Esophagus squamous epithelium (tissue), 5 donors: ENCODE measurements at regions not wholly inside any gene's neighbourhood (a gene's known extent, or its start where the extent isn't known, plus 50 kb on each side); places are given as distances from the start of the nearest gene placed in this dataset.
A peak's percentile ranks its signal among the peaks of the same experiment; 100 is the strongest.

Experiments used
- DNase-seq: peaks from one replicate; lab custom pipeline; 2025; lab: John Stamatoyannopoulos, UW
- H3K27ac ChIP-seq, 4 donors: fragments of 200-600 bp; sonication (generic); one replicate each; pipeline ENCODE4 v1.5.1; 2016 to 2019; ENCODE audit warnings: mild to moderate bottlenecking in 1 of 4
- H3K27me3 ChIP-seq, 4 donors: fragments of 200-600 bp; sonication (generic); 1 replicate in 3 of 4; 2 replicates in 1 of 4; pipeline versions ENCODE4 v1.5.1 to v1.6.0; 2017 to 2021; ENCODE audit warnings: antibody characterized with exemption in 1 of 4
- H3K36me3 ChIP-seq, 3 donors: fragments of 200-600 bp; sonication (generic); one replicate each; pipeline ENCODE4 v1.5.1; 2016 to 2019
- H3K4me1 ChIP-seq, 3 donors: fragments of 200-600 bp; sonication (generic); one replicate each; pipeline ENCODE4 v1.5.1; 2017 to 2019
- H3K4me3 ChIP-seq, 4 donors: fragments of 200-600 bp; sonication (generic); 1 replicate in 3 of 4; 2 replicates in 1 of 4; pipeline ENCODE4 v1.5.1; 2016 to 2019; ENCODE audit warnings: mild to moderate bottlenecking in 2 of 4, moderate library complexity in 1 of 4
- H3K9me3 ChIP-seq, 3 donors: fragments of 200-600 bp; sonication (generic); one replicate each; pipeline ENCODE4 v1.5.1; 2016 to 2019
- POLR2A ChIP-seq, 4 donors: fragments of 450-650 bp; IDR thresholded peaks; one replicate each; pipeline ENCODE4 v1.6.1; 2017; ENCODE audit warnings: antibody characterized with exemption in 4 of 4, mild to moderate bottlenecking in 4 of 4, moderate library complexity in 3 of 4
- WGBS, 2 donors: methylation state at CpG; one replicate each; pipeline ENCODE4 v1.1.5; 2018; 5-methylcytosine and 5-hydroxymethylcytosine counted together
- intact Hi-C: fragments of 100-400 bp; cut with DNase I; formaldehyde crosslinking; loops from one replicate; pipeline ENCODE4 v1.15.0; 2022
- TF ChIP-seq, protein P1 (sequence below), 6 experiments: fragments of 450-650 bp in 4 of 6; fragments of 200-600 bp in 2 of 6; sonication (generic) in 2 of 6; IDR thresholded peaks; one replicate each; pipeline ENCODE4 v1.5.1; 2016 to 2019; ENCODE audit warnings: antibody characterized with exemption in 6 of 6, mild to moderate bottlenecking in 4 of 6, moderate library complexity in 4 of 6
- donor health status: DM: yes; HTN: yes; CAD: no.

DNA sequence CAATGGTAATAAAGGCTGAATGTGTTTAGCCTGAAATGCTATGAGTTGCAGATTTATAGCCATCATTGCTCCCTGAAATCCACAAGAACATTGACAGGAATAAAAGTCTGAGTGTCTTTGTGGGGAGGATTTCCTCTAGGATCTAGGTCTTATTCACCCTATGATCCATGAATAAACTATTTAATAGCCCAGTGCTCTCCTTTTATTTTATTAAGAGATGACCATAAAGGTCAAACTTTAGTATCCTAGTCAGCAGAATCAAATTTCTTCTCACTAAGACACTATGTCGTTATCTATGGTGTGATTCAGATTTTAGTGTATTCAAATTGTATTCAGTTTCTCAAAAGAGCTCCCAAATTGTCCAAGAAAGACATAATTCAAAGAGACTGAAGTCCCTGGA, 67.8 kb upstream of the AKR1E2 start:
- WGBS, 2 donors, result 79 to 86% methylated on average over 1 of the region's 1 CpG
- TF ChIP-seq, protein P1, sequence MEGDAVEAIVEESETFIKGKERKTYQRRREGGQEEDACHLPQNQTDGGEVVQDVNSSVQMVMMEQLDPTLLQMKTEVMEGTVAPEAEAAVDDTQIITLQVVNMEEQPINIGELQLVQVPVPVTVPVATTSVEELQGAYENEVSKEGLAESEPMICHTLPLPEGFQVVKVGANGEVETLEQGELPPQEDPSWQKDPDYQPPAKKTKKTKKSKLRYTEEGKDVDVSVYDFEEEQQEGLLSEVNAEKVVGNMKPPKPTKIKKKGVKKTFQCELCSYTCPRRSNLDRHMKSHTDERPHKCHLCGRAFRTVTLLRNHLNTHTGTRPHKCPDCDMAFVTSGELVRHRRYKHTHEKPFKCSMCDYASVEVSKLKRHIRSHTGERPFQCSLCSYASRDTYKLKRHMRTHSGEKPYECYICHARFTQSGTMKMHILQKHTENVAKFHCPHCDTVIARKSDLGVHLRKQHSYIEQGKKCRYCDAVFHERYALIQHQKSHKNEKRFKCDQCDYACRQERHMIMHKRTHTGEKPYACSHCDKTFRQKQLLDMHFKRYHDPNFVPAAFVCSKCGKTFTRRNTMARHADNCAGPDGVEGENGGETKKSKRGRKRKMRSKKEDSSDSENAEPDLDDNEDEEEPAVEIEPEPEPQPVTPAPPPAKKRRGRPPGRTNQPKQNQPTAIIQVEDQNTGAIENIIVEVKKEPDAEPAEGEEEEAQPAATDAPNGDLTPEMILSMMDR (IDR thresholded peaks at IDR 0.05), result no peak
- TF ChIP-seq POLR2A (IDR thresholded peaks at IDR 0.05), result no peak
- intact Hi-C loops, result no loop called here

DNA sequence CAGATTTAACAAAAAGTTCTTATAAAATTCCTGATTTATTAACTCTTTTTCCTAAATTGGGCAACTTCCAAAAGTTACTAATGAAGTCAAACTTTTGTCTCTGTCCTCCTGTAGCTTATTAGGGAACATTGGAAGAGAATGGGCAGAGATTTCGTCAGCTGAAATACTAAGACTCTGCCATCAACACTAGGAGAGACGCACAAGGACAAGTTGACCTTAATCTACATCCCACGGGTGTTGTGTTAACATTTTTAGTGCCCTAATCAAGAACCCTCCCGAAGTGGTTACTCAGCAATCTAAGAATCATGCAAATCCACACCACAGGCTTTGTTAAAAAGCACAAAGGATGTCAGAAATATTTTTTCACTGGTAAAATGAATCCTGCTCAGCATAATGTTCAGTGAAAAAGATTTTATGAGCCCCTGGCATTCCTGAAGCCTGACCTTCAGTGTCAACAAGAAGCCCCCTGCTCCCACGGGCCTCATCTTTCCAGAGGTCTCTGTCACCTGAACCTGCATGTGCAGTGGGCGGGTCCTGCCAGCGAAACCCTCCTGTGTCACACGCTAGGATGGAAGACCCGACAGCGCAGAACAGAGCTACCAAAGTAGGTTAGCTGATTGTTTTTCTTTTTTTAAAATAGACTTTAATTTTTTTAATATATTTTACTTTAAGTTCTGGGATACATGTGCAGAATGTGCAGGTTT, 70.6 kb upstream of the AKR1E2 start:
- peaks cover 0 to 11% (median 0%) of the 10 kb centered on the region in 3 donors for H3K4me1 ChIP-seq
- no peak overlapping the region for H3K27ac ChIP-seq
- intact Hi-C loops, result no loop called here
- WGBS, 2 donors, result 76 to 77% methylated on average over 10 of the region's 10 CpGs
- no peaks in the 10 kb centered on the region for H3K27me3 ChIP-seq
- TF ChIP-seq POLR2A (IDR thresholded peaks at IDR 0.05), result no peak
- TF ChIP-seq, protein P1 (IDR thresholded peaks at IDR 0.05), result no peak
- no peaks in the 10 kb centered on the region for H3K36me3 ChIP-seq
- no peak overlapping the region for H3K4me3 ChIP-seq
- no peaks in the 10 kb centered on the region for H3K9me3 ChIP-seq
- DNase-seq, result no peak

More for the DNA sequence above, 67.8 kb upstream of the AKR1E2 start:
- H3K27me3 ChIP-seq, result no peaks in the 10 kb centered on the region
- H3K4me3 ChIP-seq, result no peak overlapping the region
- no peak for DNase-seq
- no peaks in the 10 kb centered on the region for H3K36me3 ChIP-seq
- no peaks in the 10 kb centered on the region for H3K4me1 ChIP-seq
- H3K9me3 ChIP-seq, result no peaks in the 10 kb centered on the region
- H3K27ac ChIP-seq, result no peak overlapping the region

DNA sequence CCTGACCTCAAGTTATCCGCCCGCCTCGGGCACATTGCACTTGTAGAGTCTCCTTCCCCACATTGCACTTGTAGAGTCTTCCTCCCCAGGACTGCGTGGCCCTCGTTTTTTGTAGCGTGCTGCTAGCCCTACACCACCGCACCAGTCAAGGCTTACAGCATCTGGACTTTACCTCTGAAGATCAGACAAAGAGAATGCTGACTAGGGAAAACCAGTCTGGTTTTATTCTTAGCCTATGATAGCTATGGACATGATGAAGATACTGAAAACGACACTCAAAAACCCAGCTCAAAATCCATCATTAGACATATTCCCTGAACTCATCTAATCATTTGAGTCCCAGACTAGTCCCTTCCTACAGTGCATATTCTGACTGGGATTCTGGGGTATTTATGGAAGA, 71.9 kb upstream of the AKR1E2 start:
- Histone ChIP-seq H3K4me3 (no peak overlapping the region), H3K9me3 (no peaks in the 10 kb centered on the region), H3K27me3 (no peaks in the 10 kb centered on the region), H3K36me3 (no peaks in the 10 kb centered on the region), H3K27ac (no peak overlapping the region), H3K4me1 (peaks cover 0 to 11% (median 0%) of the 10 kb centered on the region in 3 donors)
- WGBS, 2 donors, result 96 to 98% methylated on average over 4 to 8 of the region's 8 CpGs
- no peak for DNase-seq
- TF ChIP-seq, protein P1 (IDR thresholded peaks at IDR 0.05), result no peak
- no peak for TF ChIP-seq POLR2A (IDR thresholded peaks at IDR 0.05)
- intact Hi-C loops, result no loop called here

DNA sequence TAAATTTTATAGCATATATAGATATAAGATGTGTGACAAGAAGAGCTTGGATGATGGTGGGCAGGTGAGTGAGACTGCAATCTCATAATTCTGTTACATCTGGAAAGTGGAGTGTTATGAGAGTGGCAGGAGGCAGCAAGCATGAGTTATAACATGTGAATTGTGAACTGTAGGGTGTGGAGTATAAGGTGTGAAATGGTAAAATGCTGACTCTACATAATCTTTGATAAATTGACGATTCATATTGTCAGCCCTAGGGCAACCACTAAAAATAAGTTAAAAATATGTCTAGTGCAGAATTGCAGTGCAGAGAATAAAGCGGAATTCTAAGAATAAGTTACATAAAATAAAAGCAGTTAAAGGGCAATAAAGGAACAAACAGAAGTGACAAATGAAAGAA, 74.8 kb upstream of the AKR1E2 start:
- intact Hi-C loops, result no loop called here
- DNase-seq, result no peak
- H3K27ac ChIP-seq, result peak overlapping the region in 1 of 4 donors; percentile 14
- no peak overlapping the region for H3K4me3 ChIP-seq
- 62 to 68% methylated on average over 2 of the region's 2 CpGs for WGBS, 2 donors
- TF ChIP-seq POLR2A (IDR thresholded peaks at IDR 0.05), result no peak
- H3K36me3 ChIP-seq, result no peaks in the 10 kb centered on the region
- no peaks in the 10 kb centered on the region for H3K27me3 ChIP-seq
- no peaks in the 10 kb centered on the region for H3K9me3 ChIP-seq
- H3K4me1 ChIP-seq, result peaks cover 0 to 11% (median 0%) of the 10 kb centered on the region in 3 donors

DNA sequence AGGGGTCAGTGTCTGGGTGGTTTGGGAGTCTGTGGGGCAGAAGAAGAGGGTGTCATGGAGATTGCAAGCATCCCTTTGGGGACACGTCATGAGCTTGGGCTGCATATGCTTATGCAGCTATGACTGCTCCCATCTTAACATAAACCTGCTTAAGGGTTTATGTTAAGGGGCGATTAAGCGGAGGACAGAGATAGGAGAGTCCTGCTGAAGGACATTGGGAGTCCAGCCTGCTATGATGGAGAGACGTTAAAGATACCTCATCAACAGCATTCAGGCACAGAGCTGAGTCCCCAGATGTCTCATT, 76.8 kb upstream of the AKR1E2 start:
- DNase-seq, result no peak
- Histone ChIP-seq H3K27me3 (no peaks in the 10 kb centered on the region), H3K27ac (no peak overlapping the region), H3K9me3 (no peaks in the 10 kb centered on the region), H3K4me1 (peaks cover 0 to 11% (median 0%) of the 10 kb centered on the region in 3 donors), H3K4me3 (no peak overlapping the region), H3K36me3 (no peaks in the 10 kb centered on the region)
- intact Hi-C loops, result no loop called here
- no peak for TF ChIP-seq POLR2A (IDR thresholded peaks at IDR 0.05)
- TF ChIP-seq, protein P1 (IDR thresholded peaks at IDR 0.05), result no peak
- 82 to 85% methylated on average over 4 of the region's 4 CpGs for whole genome bisulfite sequencing, 2 donors
